ENCODE measurements at regions not wholly inside any gene's neighbourhood (a gene's known extent, or its start where the extent isn't known, plus 50 kb on each side); places are given as distances from the start of the nearest gene placed in this dataset.

DNA sequence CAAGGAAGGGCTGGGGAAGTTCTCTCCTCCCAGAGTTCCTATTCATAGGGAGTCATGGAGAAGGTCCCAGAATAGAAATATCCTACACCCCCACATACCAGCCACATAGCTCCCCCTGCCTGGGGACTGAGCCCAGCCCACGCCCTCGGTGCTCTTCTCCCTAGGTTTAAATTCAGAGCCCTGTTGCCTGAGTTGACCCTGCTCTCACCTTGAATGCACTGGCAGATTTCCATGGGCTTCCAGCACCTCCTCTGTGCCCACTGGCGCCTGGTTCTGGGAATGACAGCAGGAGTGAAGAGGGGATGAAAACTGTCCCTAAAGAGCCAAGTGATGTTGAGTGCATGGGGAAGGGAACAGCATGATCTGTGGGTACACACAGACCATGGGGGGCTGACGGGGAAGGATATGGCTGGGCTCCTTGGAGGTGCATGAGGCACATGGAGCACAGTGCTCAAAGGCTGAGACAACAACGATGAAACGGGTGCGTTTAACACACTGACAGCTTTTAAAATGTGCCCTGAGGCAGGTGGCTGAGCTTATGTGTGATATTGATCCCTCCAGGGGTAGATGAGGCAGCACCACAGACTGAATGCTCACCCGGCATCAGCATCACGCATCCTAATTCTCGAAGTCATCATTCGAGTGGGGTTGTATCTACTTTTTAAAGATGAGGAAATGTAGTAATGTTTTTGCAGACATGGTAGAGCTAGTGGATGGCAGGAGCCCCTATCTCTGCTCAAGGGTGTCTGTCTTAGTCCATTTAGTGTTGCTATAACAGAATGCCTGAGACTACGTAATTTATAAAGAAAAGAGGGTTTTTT is 53.7 kb upstream of the IGFBP3 start:
- TF ChIP-seq POLR2A (IDR thresholded peaks at IDR 0.05), result no peak
- TF ChIP-seq, protein P1, sequence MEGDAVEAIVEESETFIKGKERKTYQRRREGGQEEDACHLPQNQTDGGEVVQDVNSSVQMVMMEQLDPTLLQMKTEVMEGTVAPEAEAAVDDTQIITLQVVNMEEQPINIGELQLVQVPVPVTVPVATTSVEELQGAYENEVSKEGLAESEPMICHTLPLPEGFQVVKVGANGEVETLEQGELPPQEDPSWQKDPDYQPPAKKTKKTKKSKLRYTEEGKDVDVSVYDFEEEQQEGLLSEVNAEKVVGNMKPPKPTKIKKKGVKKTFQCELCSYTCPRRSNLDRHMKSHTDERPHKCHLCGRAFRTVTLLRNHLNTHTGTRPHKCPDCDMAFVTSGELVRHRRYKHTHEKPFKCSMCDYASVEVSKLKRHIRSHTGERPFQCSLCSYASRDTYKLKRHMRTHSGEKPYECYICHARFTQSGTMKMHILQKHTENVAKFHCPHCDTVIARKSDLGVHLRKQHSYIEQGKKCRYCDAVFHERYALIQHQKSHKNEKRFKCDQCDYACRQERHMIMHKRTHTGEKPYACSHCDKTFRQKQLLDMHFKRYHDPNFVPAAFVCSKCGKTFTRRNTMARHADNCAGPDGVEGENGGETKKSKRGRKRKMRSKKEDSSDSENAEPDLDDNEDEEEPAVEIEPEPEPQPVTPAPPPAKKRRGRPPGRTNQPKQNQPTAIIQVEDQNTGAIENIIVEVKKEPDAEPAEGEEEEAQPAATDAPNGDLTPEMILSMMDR (IDR thresholded peaks at IDR 0.05), result no peak
- no peak for TF ChIP-seq EP300 (IDR thresholded peaks at IDR 0.05)
